ENCODE measurements at regions not wholly inside any gene's neighbourhood (a gene's known extent, or its start where the extent isn't known, plus 50 kb on each side); places are given as distances from the start of the nearest gene placed in this dataset.

- Histone ChIP-seq H3K9me3 (no peaks in the 10 kb centered on the region), H3K36me3 (no peaks in the 10 kb centered on the region), H3K4me1 (peaks cover 0 to 18% (median 6%) of the 10 kb centered on the region in 9 donors), H3K27me3 (peaks cover 0 to 3% (median 0%) of the 10 kb centered on the region in 7 donors), H3K27ac (no peak overlapping the region), H3K4me3 (no peak overlapping the region)
- 83 to 84% methylated on average over 14 of the region's 14 CpGs for WGBS, 2 donors
- DNase-seq (no peak), ATAC-seq (no peak)
- TF ChIP-seq, protein P1, sequence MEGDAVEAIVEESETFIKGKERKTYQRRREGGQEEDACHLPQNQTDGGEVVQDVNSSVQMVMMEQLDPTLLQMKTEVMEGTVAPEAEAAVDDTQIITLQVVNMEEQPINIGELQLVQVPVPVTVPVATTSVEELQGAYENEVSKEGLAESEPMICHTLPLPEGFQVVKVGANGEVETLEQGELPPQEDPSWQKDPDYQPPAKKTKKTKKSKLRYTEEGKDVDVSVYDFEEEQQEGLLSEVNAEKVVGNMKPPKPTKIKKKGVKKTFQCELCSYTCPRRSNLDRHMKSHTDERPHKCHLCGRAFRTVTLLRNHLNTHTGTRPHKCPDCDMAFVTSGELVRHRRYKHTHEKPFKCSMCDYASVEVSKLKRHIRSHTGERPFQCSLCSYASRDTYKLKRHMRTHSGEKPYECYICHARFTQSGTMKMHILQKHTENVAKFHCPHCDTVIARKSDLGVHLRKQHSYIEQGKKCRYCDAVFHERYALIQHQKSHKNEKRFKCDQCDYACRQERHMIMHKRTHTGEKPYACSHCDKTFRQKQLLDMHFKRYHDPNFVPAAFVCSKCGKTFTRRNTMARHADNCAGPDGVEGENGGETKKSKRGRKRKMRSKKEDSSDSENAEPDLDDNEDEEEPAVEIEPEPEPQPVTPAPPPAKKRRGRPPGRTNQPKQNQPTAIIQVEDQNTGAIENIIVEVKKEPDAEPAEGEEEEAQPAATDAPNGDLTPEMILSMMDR (IDR thresholded peaks at IDR 0.05), result no peak
- intact Hi-C loops (cut with DNase I), result loop anchor here in 1 of 10 donors (10.0 kb wide), 1 partner anchor 1136 kb away; the partner anchor contains the start of gene CDH11
Observed at GRCh38 chr16:66260522-66261254, 105.8 kb upstream of the CDH5 start.

DNA sequence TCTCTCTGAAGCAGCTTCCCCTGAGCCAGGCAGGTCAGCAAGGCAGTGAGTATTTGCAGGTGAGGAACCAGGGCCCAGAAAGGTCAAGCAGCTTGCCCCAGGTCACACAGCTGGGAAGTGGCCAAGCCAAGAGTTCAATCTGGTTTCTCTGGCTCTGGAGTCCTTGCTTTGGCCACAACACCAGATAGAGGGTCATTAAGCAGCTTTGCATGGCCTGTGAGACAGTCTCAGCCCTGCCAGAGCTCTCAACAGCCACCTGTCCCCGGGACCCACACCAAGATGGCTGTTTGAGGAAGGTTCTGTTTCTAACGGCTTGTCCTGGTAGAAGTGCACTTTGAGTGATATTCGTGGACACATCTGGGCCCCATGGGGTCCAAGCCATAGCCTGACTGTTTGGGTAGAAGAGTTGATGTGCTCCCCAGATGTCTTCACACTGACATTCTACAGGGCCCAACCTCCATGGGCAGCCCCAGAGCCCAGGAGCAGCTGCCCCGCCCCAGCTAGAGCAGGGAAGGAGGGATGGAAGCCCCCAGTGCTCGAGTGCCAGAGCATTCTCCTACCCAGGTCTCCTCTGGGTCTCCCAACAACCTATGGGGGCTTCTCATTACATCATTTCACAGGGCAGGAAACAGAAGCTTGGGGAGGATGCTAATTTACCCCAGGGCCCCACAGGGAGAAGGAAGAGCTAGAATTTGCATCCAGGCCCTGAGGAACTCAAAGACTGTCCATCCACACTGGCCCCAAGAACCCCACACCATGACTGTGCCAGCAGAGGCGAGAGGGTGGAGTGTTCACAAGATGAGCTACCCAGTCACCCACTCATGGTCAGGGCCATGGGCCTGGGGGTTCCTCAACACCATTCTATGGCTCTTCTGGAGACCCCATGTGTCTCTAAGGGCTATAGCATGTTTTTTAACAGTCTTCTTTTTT, 107.3 kb upstream of the CDH5 start:
- no peak overlapping the region for H3K27ac ChIP-seq
- H3K27me3 ChIP-seq, result peaks cover 0 to 11% (median 0%) of the 10 kb centered on the region in 7 donors
- no peak for ATAC-seq
- intact Hi-C loops (cut with DNase I), result no loop called here
- no peak for DNase-seq
- no peak overlapping the region for H3K4me3 ChIP-seq
- H3K4me1 ChIP-seq, result peaks cover 0 to 10% (median 5%) of the 10 kb centered on the region in 9 donors
- no peaks in the 10 kb centered on the region for H3K36me3 ChIP-seq
- WGBS, 2 donors, result 92 to 96% methylated on average over 6 of the region's 6 CpGs
- TF ChIP-seq, protein P1 (IDR thresholded peaks at IDR 0.05), result no peak
- H3K9me3 ChIP-seq, result no peaks in the 10 kb centered on the region

GRCh38 chr16:66256919-66257318, 109.6 kb upstream of the CDH5 start:
- Histone ChIP-seq H3K4me1 (peaks cover 0 to 1% (median 0%) of the 10 kb centered on the region in 9 donors), H3K4me3 (no peak overlapping the region), H3K27ac (no peak overlapping the region), H3K9me3 (peaks cover 0 to 4% (median 0%) of the 10 kb centered on the region in 11 donors), H3K27me3 (peaks cover 0 to 11% (median 0%) of the 10 kb centered on the region in 7 donors), H3K36me3 (no peaks in the 10 kb centered on the region)
- intact Hi-C loops (cut with DNase I), result no loop called here
- DNase-seq (no peak), ATAC-seq (no peak)
- WGBS, 2 donors, result 92 to 94% methylated on average over 1 of the region's 1 CpG
- TF ChIP-seq, protein P1 (IDR thresholded peaks at IDR 0.05), result no peak

DNA sequence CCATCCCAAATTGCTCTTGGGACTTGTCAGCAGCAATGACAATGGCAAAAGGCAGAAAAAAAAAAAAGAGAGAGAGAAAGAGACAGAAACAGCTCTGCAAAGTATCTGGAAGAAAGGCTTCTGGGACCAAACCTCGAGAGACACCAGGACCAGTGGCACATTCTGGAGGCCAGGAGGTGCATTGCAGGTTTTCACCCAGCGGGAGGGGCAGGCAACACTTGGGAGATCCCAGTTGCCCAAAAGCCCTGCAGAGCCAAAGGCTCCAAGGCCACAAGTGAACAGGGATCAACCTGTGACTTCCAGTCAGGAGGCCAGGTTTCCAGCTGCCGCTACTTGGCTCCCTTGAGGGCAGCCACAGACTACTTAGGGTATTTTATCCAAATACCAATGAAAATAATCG, 110.8 kb upstream of the CDH5 start:
- Histone ChIP-seq H3K4me3 (no peak overlapping the region), H3K27ac (no peak overlapping the region), H3K4me1 (peaks cover 0 to 13% (median 11%) of the 10 kb centered on the region in 9 donors), H3K36me3 (no peaks in the 10 kb centered on the region), H3K9me3 (peaks cover 0 to 4% (median 0%) of the 10 kb centered on the region in 11 donors), H3K27me3 (peaks cover 0 to 11% (median 0%) of the 10 kb centered on the region in 7 donors)
- ATAC-seq (no peak), DNase-seq (no peak)
- intact Hi-C loops (cut with DNase I), result no loop called here
- TF ChIP-seq, protein P1 (IDR thresholded peaks at IDR 0.05), result no peak
- whole genome bisulfite sequencing, 2 donors, result 87 to 93% methylated on average over 4 of the region's 4 CpGs
